HepG2 (cell line): ENCODE measurements at regions not wholly inside any gene's neighbourhood (a gene's known extent, or its start where the extent isn't known, plus 50 kb on each side); places are given as distances from the start of the nearest gene placed in this dataset.

ENCODE experiments used
- ATAC-seq: fragments of 200-7000 bp; cut with Tn5 transposase; 3 replicates; pipeline ENCODE4 v1.9.1; 2020; ENCODE audit warnings: mild to moderate bottlenecking, moderate library complexity
- BruUV-seq: library from RNA; stranded (reverse); fragments of 400-500 nt; replicated peaks from 2 replicates; lab custom pipeline; 2021; lab: Mats Ljungman, UMichigan
- CTCF ChIA-PET: fragments of 300-600 bp; formaldehyde crosslinking; extraction: SDS; loops from one replicate; lab custom pipeline; 2021; ENCODE audit warnings: low total read pairs, inconsistent platforms, low intra/inter-chr PET ratio; lab: Yijun Ruan, JAX
- POLR2A ChIA-PET: fragments of 350-600 bp; sonication (Branson Sonifier 250); formaldehyde crosslinking; loops from one replicate; lab custom pipeline; 2020; ENCODE audit warnings: antibody characterized with exemption, inconsistent platforms; lab: Yijun Ruan, JAX
- DNase-seq: peaks from one replicate; pipeline ENCODE4 v3.0.0-alpha.2; 2015; ENCODE audit warnings: low spot score
- FAIRE-seq: peaks from 3 replicates; lab custom pipeline; 2011; peaks lifted over from hg19 to GRCh38; lab: Jason Lieb, UNC
- H2AFZ ChIP-seq: one replicate; pipeline ENCODE4 v1.6.1; 2011; ENCODE audit warnings: low read length, inconsistent platforms
- H3K27ac ChIP-seq: fragments of 300-600 bp; 3 replicates; pipeline ENCODE4 v1.8.0; 2011; ENCODE audit warnings: mixed run types, mild to moderate bottlenecking, mixed read lengths, low read length, inconsistent platforms; ENCODE audit not compliant: insufficient read depth; ENCODE audit errors: extremely low read length
- H3K27me3 ChIP-seq, 2 experiments: fragments of 200-600 bp in 1 of 2; 2 replicates in 1 of 2; 3 replicates in 1 of 2; pipeline versions ENCODE4 v1.6.0 to v1.8.0; 2011; ENCODE audit warnings: low read length in 2 of 2, mild to moderate bottlenecking in 2 of 2, moderate library complexity in 2 of 2, inconsistent platforms in 1 of 2; ENCODE audit not compliant: insufficient read depth in 2 of 2, control insufficient read depth in 1 of 2
- H3K36me3 ChIP-seq, 2 experiments: fragments of 200-600 bp in 1 of 2; replicated peaks in 1 of 2; 2 replicates in 1 of 2; 3 replicates in 1 of 2; pipeline versions ENCODE4 v1.5.1 to v1.8.0; 2011; ENCODE audit warnings: low read length in 2 of 2, inconsistent platforms in 1 of 2; ENCODE audit not compliant: insufficient read depth in 2 of 2, control insufficient read depth in 1 of 2
- H3K4me1 ChIP-seq: 2 replicates; pipeline ENCODE4 v1.5.1; 2012; ENCODE audit warnings: low read length, inconsistent platforms; ENCODE audit not compliant: insufficient read depth
- H3K4me2 ChIP-seq: 2 replicates; pipeline ENCODE4 v1.6.0; 2011; ENCODE audit warnings: low read depth, low read length, inconsistent platforms
- H3K4me3 ChIP-seq, 3 experiments: fragments of 200-600 bp in 1 of 3; sonication (generic), shearing (Covaris generic) in 1 of 3; replicated peaks in 1 of 3; 2 replicates each; pipeline ENCODE4 v1.5.1; 2011 to 2016; ENCODE audit warnings: low read length in 3 of 3, inconsistent platforms in 2 of 3, low read depth in 2 of 3, mild to moderate bottlenecking in 2 of 3, control low read depth in 1 of 3, mixed read lengths in 1 of 3; ENCODE audit not compliant: insufficient read depth in 1 of 3
- H3K79me2 ChIP-seq: one replicate; pipeline ENCODE4 v1.6.1; 2011; ENCODE audit warnings: low read length, inconsistent platforms; ENCODE audit not compliant: insufficient read depth
- H3K9ac ChIP-seq: 2 replicates; pipeline ENCODE4 v1.6.0; 2011; ENCODE audit warnings: mild to moderate bottlenecking, low read depth, low read length, inconsistent platforms; ENCODE audit not compliant: insufficient read depth
- H3K9me3 ChIP-seq: 2 replicates; pipeline ENCODE4 v1.5.1; 2012; ENCODE audit warnings: mild to moderate bottlenecking, low read length
- H4K20me1 ChIP-seq: 2 replicates; pipeline ENCODE4 v1.6.0; 2011; ENCODE audit warnings: inconsistent platforms, mild to moderate bottlenecking, low read length, moderate library complexity; ENCODE audit not compliant: insufficient read depth
- AGO1 ChIP-seq: fragments of 200-400 bp; formaldehyde crosslinking; IDR thresholded peaks from 2 replicates; pipeline ENCODE4 v1.6.1; 2017; ENCODE audit warnings: mild to moderate bottlenecking, low read depth, low read length, moderate library complexity; ENCODE audit not compliant: poor library complexity, severe bottlenecking
- CENPX ChIP-seq: sonication (generic); formaldehyde crosslinking; IDR thresholded peaks from 2 replicates; pipeline ENCODE4 v1.9.0; 2021; ENCODE audit warnings: mild to moderate bottlenecking, missing genetic modification reagents, moderate library complexity
- DPF2 ChIP-seq: sonication (generic); formaldehyde crosslinking; IDR thresholded peaks from 2 replicates; pipeline ENCODE4 v1.4.0; 2020; ENCODE audit warnings: mild to moderate bottlenecking, low read depth, missing genetic modification reagents, borderline replicate concordance
- ISX ChIP-seq: sonication (generic); formaldehyde crosslinking; conservative IDR thresholded peaks from 2 replicates; pipeline ENCODE4 v1.5.0; 2020; ENCODE audit warnings: missing genetic modification reagents
- MEF2D ChIP-seq: sonication (generic); formaldehyde crosslinking; IDR thresholded peaks from 2 replicates; pipeline ENCODE4 v1.5.1; 2020; ENCODE audit warnings: mild to moderate bottlenecking, missing genetic modification reagents
- MXI1 ChIP-seq: IDR thresholded peaks from 3 replicates; pipeline ENCODE4 v1.6.1; 2012; ENCODE audit warnings: low read depth, low read length, inconsistent platforms, borderline replicate concordance
- PHB2 ChIP-seq: fragments of 450-650 bp; IDR thresholded peaks from 2 replicates; pipeline ENCODE4 v1.6.1; 2018; ENCODE audit not compliant: partially characterized antibody
- SALL1 ChIP-seq: sonication (generic); formaldehyde crosslinking; IDR thresholded peaks from 2 replicates; pipeline ENCODE4 v1.8.0; 2022; ENCODE audit warnings: mild to moderate bottlenecking, missing genetic modification reagents
- ZFYVE20 ChIP-seq: sonication (generic); formaldehyde crosslinking; IDR thresholded peaks from 2 replicates; pipeline ENCODE4 v1.8.0; 2023; ENCODE audit warnings: low read depth, mild to moderate bottlenecking, moderate library complexity, missing genetic modification reagents, borderline replicate concordance
- ZKSCAN8 ChIP-seq: IDR thresholded peaks from 2 replicates; pipeline ENCODE4 v1.6.1; 2016; ENCODE audit warnings: borderline replicate concordance, missing genetic modification reagents, missing compliant biosample characterization
- ZNF501 ChIP-seq: sonication (generic); formaldehyde crosslinking; IDR thresholded peaks from 2 replicates; pipeline ENCODE4 v1.5.1; 2020; ENCODE audit warnings: mild to moderate bottlenecking, moderate library complexity, missing genetic modification reagents
- ZNF550 ChIP-seq: sonication (generic); formaldehyde crosslinking; IDR thresholded peaks from 2 replicates; pipeline ENCODE4 v1.4.0; 2020; ENCODE audit warnings: mild to moderate bottlenecking, missing genetic modification reagents, borderline replicate concordance
- ZNF615 ChIP-seq: sonication (generic); formaldehyde crosslinking; IDR thresholded peaks from 2 replicates; pipeline ENCODE4 v1.5.0; 2020; ENCODE audit warnings: mild to moderate bottlenecking, missing genetic modification reagents, borderline replicate concordance
- ZSCAN21 ChIP-seq: sonication (generic); formaldehyde crosslinking; IDR thresholded peaks from 2 replicates; pipeline ENCODE4 v1.8.0; 2022; ENCODE audit warnings: mild to moderate bottlenecking, missing genetic modification reagents, moderate library complexity, borderline replicate concordance
- WGBS: methylation state at CpG from one replicate; pipeline ENCODE4 v1.1.6; 2017; ENCODE audit warnings: low lambda C conversion rate; 5-methylcytosine and 5-hydroxymethylcytosine counted together
- in situ Hi-C: cut with HindIII; loops from 2 replicates; pipeline ENCODE4 v1.10.0; 2017; ENCODE audit warnings: low pct_unique_long_range_greater_than_20kb; ENCODE audit not compliant: extremely low pct_ligation_motif_present
- intact Hi-C: fragments of 100-400 bp; cut with micrococcal nuclease; formaldehyde crosslinking; loops from one replicate; pipeline ENCODE4 v1.10.0; 2022; ENCODE audit not compliant: unreplicated experiment
- TF ChIP-seq, protein P1 (sequence below): sonication (generic); formaldehyde crosslinking; IDR thresholded peaks from 2 replicates; pipeline ENCODE4 v1.8.1; 2023; ENCODE audit warnings: mild to moderate bottlenecking, missing genetic modification reagents
- TF ChIP-seq, protein P2 (sequence below): sonication (generic); formaldehyde crosslinking; IDR thresholded peaks from 2 replicates; pipeline ENCODE4 v1.4.0; 2020; ENCODE audit warnings: mild to moderate bottlenecking, missing genetic modification reagents
- TF ChIP-seq, protein P3 (sequence below): IDR thresholded peaks from 2 replicates; pipeline ENCODE4 v1.6.1; 2016
- TF ChIP-seq, protein P4 (sequence below): sonication (generic); formaldehyde crosslinking; IDR thresholded peaks from 2 replicates; pipeline ENCODE4 v1.4.0; 2020; ENCODE audit warnings: mild to moderate bottlenecking, missing genetic modification reagents

DNA sequence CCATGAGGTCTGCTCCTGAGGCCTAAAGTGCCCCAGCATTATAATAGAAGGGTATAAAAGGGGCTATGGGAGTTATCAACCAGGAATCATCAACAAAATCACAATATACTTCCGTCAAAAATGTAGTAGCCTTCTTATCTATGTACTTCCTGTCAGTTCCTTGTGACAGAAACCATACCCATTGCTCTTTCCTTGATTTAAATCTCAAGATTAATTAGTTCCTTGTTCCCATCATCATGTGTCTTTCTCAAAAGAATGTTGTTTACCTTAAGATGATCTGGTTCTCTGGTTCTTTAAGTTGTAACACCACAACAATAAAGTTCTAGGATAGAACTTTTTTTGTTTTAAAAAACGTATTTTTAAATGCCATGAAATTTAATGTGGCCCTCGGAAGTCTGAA, 833.3 kb downstream of the LTN1 start (continued):
- TF ChIP-seq, protein P1, sequence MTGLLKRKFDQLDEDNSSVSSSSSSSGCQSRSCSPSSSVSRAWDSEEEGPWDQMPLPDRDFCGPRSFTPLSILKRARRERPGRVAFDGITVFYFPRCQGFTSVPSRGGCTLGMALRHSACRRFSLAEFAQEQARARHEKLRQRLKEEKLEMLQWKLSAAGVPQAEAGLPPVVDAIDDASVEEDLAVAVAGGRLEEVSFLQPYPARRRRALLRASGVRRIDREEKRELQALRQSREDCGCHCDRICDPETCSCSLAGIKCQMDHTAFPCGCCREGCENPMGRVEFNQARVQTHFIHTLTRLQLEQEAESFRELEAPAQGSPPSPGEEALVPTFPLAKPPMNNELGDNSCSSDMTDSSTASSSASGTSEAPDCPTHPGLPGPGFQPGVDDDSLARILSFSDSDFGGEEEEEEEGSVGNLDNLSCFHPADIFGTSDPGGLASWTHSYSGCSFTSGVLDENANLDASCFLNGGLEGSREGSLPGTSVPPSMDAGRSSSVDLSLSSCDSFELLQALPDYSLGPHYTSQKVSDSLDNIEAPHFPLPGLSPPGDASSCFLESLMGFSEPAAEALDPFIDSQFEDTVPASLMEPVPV, result no peak
- TF ChIP-seq ISX (CRISPR knock-in tag), result no peak
- TF ChIP-seq CENPX, result no peak
- no peak for TF ChIP-seq ZFYVE20 (CRISPR knock-in tag)
- no peak for TF ChIP-seq PHB2
- no peak for TF ChIP-seq ZSCAN21 (CRISPR knock-in tag)

DNA sequence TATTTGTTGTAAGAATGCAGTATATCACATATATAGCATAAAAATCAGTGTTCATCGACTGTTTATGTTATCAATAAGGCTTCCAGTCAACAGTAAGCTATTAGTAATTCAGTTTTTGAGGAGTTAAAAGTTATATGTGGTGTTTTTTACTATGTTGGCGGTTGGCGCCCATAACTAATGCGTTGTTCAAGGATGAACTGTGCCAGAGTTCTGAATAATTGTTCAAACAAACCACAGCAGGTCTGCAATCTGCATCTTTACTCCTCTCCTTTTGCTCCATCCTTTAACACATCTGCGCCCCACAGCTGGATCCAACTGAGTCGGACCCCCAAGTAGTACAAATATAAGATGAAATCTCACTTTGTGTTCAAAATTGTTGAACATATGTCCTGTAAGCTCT, 836.1 kb downstream of the LTN1 start:
- H3K27me3 ChIP-seq, result no peaks in the 10 kb centered on the region
- H3K79me2 ChIP-seq, result no peaks in the 10 kb centered on the region
- CTCF ChIA-PET, result no interaction called here
- no TSS peak for BruUV-seq
- POLR2A ChIA-PET, result no interaction called here
- H3K4me1 ChIP-seq, result no peaks in the 10 kb centered on the region
- H4K20me1 ChIP-seq, result no peaks in the 10 kb centered on the region
- intact Hi-C loops, result no loop called here
- ATAC-seq, result no peak
- DNase-seq, result no peak
- H3K9me3 ChIP-seq, result peaks cover 80% of the 10 kb centered on the region
- no peak overlapping the region for H3K27ac ChIP-seq
- no peak overlapping the region for H3K4me2 ChIP-seq
- H3K4me3 ChIP-seq, result no peak overlapping the region
- no peaks in the 10 kb centered on the region for H3K36me3 ChIP-seq
- in situ Hi-C loops, result no loop called here
- WGBS, result 33% methylated on average over 6 of the region's 6 CpGs
- no peak overlapping the region for H3K9ac ChIP-seq
- no peak for FAIRE-seq
- H2AFZ ChIP-seq, result no peak overlapping the region
- TF ChIP-seq, protein P2, sequence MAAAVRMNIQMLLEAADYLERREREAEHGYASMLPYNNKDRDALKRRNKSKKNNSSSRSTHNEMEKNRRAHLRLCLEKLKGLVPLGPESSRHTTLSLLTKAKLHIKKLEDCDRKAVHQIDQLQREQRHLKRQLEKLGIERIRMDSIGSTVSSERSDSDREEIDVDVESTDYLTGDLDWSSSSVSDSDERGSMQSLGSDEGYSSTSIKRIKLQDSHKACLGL (CRISPR knock-in tag), result no peak
- no peak for TF ChIP-seq ZKSCAN8 (CRISPR knock-in tag)
- TF ChIP-seq ZNF615 (CRISPR knock-in tag), result no peak
- no peak for TF ChIP-seq ZNF501 (CRISPR knock-in tag)
- no peak for TF ChIP-seq AGO1
- no peak for TF ChIP-seq DPF2 (CRISPR knock-in tag)
- no peak for TF ChIP-seq MEF2D (CRISPR knock-in tag)
- no peak for TF ChIP-seq ZNF550
- TF ChIP-seq, protein P3, sequence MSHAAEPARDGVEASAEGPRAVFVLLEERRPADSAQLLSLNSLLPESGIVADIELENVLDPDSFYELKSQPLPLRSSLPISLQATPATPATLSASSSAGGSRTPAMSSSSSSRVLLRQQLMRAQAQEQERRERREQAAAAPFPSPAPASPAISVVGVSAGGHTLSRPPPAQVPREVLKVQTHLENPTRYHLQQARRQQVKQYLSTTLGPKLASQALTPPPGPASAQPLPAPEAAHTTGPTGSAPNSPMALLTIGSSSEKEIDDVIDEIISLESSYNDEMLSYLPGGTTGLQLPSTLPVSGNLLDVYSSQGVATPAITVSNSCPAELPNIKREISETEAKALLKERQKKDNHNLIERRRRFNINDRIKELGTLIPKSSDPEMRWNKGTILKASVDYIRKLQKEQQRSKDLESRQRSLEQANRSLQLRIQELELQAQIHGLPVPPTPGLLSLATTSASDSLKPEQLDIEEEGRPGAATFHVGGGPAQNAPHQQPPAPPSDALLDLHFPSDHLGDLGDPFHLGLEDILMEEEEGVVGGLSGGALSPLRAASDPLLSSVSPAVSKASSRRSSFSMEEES (CRISPR knock-in tag), result no peak
- no peak for TF ChIP-seq SALL1 (CRISPR knock-in tag)
- TF ChIP-seq, protein P4, sequence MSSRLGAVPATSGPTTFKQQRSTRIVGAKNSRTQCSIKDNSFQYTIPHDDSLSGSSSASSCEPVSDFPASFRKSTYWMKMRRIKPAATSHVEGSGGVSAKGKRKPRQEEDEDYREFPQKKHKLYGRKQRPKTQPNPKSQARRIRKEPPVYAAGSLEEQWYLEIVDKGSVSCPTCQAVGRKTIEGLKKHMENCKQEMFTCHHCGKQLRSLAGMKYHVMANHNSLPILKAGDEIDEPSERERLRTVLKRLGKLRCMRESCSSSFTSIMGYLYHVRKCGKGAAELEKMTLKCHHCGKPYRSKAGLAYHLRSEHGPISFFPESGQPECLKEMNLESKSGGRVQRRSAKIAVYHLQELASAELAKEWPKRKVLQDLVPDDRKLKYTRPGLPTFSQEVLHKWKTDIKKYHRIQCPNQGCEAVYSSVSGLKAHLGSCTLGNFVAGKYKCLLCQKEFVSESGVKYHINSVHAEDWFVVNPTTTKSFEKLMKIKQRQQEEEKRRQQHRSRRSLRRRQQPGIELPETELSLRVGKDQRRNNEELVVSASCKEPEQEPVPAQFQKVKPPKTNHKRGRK (CRISPR knock-in tag), result no peak
- no peak for TF ChIP-seq MXI1
